Lower leg skin (tissue), 4 donors: ENCODE measurements at regions not wholly inside any gene's neighbourhood (a gene's known extent, or its start where the extent isn't known, plus 50 kb on each side); places are given as distances from the start of the nearest gene placed in this dataset.
"Not testable (repeated sequence)": the region's sequence is repeated elsewhere in the genome, so short reads cannot be mapped to it uniquely, and the experiment has no call there.

Experiments
- DNase-seq, 2 donors: peaks; one replicate each; pipeline ENCODE4 v3.0.0-alpha.2; 2019; ENCODE audit warnings: low spot score in 2 of 2
- H3K4me3 ChIP-seq: fragments of 200-600 bp; sonication (generic); 2 replicates; pipeline ENCODE4 v1.5.1; 2017; ENCODE audit warnings: mild to moderate bottlenecking, low read depth; ENCODE audit not compliant: poor library complexity, severe bottlenecking
- CTCF ChIP-seq, 3 donors: fragments of 450-650 bp; IDR thresholded peaks; one replicate each; pipeline ENCODE4 v1.5.1; 2016; ENCODE audit warnings: antibody characterized with exemption in 3 of 3, mild to moderate bottlenecking in 3 of 3, moderate library complexity in 2 of 3
- POLR2A ChIP-seq, 2 donors: fragments of 450-650 bp; IDR thresholded peaks; one replicate each; pipeline ENCODE4 v1.6.1; 2016 to 2017; ENCODE audit warnings: antibody characterized with exemption in 2 of 2, mild to moderate bottlenecking in 1 of 2, moderate library complexity in 1 of 2
- WGBS, 2 donors: methylation state at CpG; one replicate each; pipeline ENCODE4 v1.1.5; 2018; 5-methylcytosine and 5-hydroxymethylcytosine counted together
- intact Hi-C: fragments of 100-400 bp; cut with DNase I; formaldehyde crosslinking; loops from one replicate; pipeline ENCODE4 v1.15.0; 2023; ENCODE audit warnings: low total_unique reads

GRCh38 chr9:71604197-71605063, 163.9 kb downstream of the CEMIP2 start:
- DNase-seq, result peak; percentile 37 to 88
- intact Hi-C loops, result no loop called here

GRCh38 chr9:71602652-71603051, 165.7 kb downstream of the CEMIP2 start:
- H3K4me3 ChIP-seq, result no peak overlapping the region
- intact Hi-C loops, result no loop called here
- TF ChIP-seq POLR2A (IDR thresholded peaks at IDR 0.05) (no peak), CTCF (IDR thresholded peaks at IDR 0.05) (no peak)
- no peak for DNase-seq

More at GRCh38 chr9:71604197-71605063, 163.9 kb downstream of the CEMIP2 start:
- H3K4me3 ChIP-seq, result no peak overlapping the region
- WGBS, 2 donors, result 66 to 69% methylated on average over 5 of the region's 5 CpGs
- no peak for TF ChIP-seq POLR2A (IDR thresholded peaks at IDR 0.05)
- peak in 1 of 3 donors; percentile 55 for TF ChIP-seq CTCF (IDR thresholded peaks at IDR 0.05)

- H3K4me3 ChIP-seq, intact Hi-C loops: not testable (repeated sequence)
- peak in 1 of 2 donors; percentile 74 for DNase-seq
- 83 to 85% methylated on average over 11 to 12 of the region's 12 CpGs for WGBS, 2 donors
Observed at GRCh38 chr9:71595762-71596161, 172.6 kb downstream of the CEMIP2 start.

DNA sequence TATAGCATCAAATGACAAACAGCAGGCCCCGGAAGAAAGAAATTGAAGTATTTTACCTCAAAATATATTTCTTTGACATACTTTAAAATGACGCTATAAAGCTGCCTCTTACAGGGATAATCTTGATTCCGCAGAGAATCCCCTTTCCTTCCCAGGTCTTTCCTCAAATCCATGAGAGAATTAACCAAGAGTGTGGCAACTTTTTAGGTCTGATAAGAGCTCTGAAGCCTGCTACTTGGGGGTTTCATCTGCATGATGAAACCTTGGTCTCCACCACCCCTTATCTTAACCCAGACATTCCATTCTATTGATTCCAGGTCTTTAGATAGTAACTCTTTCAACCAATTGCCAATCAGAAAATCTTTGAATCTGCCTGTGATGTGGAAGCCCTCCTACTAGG, 173.8 kb downstream of the CEMIP2 start:
- no peak for TF ChIP-seq CTCF (IDR thresholded peaks at IDR 0.05)
- no peak for TF ChIP-seq POLR2A (IDR thresholded peaks at IDR 0.05)
- WGBS, 2 donors, result 64 to 81% methylated on average over 3 of the region's 3 CpGs
- intact Hi-C loops, result no loop called here
- DNase-seq, result no peak
- no peak overlapping the region for H3K4me3 ChIP-seq

DNA sequence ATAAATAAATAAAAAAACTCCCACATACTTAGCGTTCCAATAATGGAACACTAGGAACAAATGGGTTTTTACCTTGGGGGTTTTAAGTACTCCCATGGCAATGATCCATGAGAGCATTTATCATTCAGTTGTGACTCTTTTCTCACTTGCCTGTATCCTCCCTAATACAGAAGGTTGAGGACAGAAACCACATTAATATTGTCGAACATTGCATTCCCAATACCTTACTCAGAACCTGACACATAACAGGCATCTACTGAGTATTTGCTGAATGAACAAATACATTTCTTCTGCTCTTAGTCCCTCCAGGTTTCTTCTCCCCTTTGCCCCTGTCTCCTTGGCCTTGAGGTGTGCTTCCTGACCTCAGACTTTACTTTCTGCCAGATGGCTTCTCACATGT, 175.9 kb downstream of the CEMIP2 start:
- WGBS, 2 donors, result 96 to 100% methylated on average over 2 of the region's 2 CpGs
- intact Hi-C loops, result no loop called here
- DNase-seq, result no peak
- TF ChIP-seq POLR2A (IDR thresholded peaks at IDR 0.05) (no peak), CTCF (IDR thresholded peaks at IDR 0.05) (no peak)
- H3K4me3 ChIP-seq, result no peak overlapping the region

GRCh38 chr9:71590362-71590761, 178.0 kb downstream of the CEMIP2 start:
- DNase-seq, result no peak
- 73 to 74% methylated on average over 3 of the region's 3 CpGs for WGBS, 2 donors
- intact Hi-C loops, result no loop called here
- no peak for TF ChIP-seq CTCF (IDR thresholded peaks at IDR 0.05)
- TF ChIP-seq POLR2A (IDR thresholded peaks at IDR 0.05), result no peak
- H3K4me3 ChIP-seq, result no peak overlapping the region
